ELF-1 (cell line): ENCODE measurements at regions not wholly inside any gene's neighbourhood (a gene's known extent, or its start where the extent isn't known, plus 50 kb on each side); places are given as distances from the start of the nearest gene placed in this dataset.

Experiments
- DNase-seq: peaks from one replicate; pipeline ENCODE4 v3.0.0-alpha.2; 2016; ENCODE audit warnings: low read depth, low spot score

GRCh38 chr15:86028961-86029360 lies 50.7 kb upstream of the AGBL1 start:
- no peak for DNase-seq
